H9 (cell line): ENCODE measurements at regions not wholly inside any gene's neighbourhood (a gene's known extent, or its start where the extent isn't known, plus 50 kb on each side); places are given as distances from the start of the nearest gene placed in this dataset.

Experiments used
- DNase-seq: peaks from one replicate; pipeline ENCODE4 v3.0.0-alpha.2; 2017
- H2AFZ ChIP-seq: one replicate; pipeline ENCODE4 v1.6.1; 2013; ENCODE audit warnings: mild to moderate bottlenecking, low read length, control low read depth, moderate library complexity
- H2AK5ac ChIP-seq: 2 replicates; pipeline ENCODE4 v1.6.1; 2013; ENCODE audit warnings: low read length, control low read depth, mixed read lengths; ENCODE audit not compliant: insufficient read length
- H2BK120ac ChIP-seq: one replicate; pipeline ENCODE4 v1.6.1; 2013; ENCODE audit warnings: low read depth, mild to moderate bottlenecking, low read length, control low read depth, inconsistent platforms; ENCODE audit not compliant: poor library complexity, severe bottlenecking
- H2BK12ac ChIP-seq: 2 replicates; pipeline ENCODE4 v1.6.1; 2013; ENCODE audit warnings: low read length, control low read depth, mixed read lengths, low read depth; ENCODE audit not compliant: insufficient read length
- H2BK15ac ChIP-seq: 2 replicates; pipeline ENCODE4 v1.6.1; 2013; ENCODE audit warnings: low read depth, low read length, control low read depth
- H2BK20ac ChIP-seq: one replicate; pipeline ENCODE4 v1.6.1; 2013; ENCODE audit warnings: low read depth, mild to moderate bottlenecking, low read length, control low read depth, inconsistent platforms; ENCODE audit not compliant: poor library complexity, severe bottlenecking
- H2BK5ac ChIP-seq: 2 replicates; pipeline ENCODE4 v1.6.1; 2013; ENCODE audit warnings: low read length, control low read depth, mixed read lengths; ENCODE audit not compliant: insufficient read length
- H3K14ac ChIP-seq: 2 replicates; pipeline ENCODE4 v1.6.1; 2013; ENCODE audit warnings: low read length, control low read depth; ENCODE audit not compliant: insufficient read depth
- H3K18ac ChIP-seq: 2 replicates; pipeline ENCODE4 v1.6.1; 2013; ENCODE audit warnings: low read depth, mild to moderate bottlenecking, mixed read lengths, low read length, control low read depth; ENCODE audit not compliant: insufficient read length
- H3K23ac ChIP-seq: 2 replicates; pipeline ENCODE4 v1.6.1; 2013; ENCODE audit warnings: low read length, control low read depth, mixed read lengths, low read depth; ENCODE audit not compliant: insufficient read length
- H3K23me2 ChIP-seq: 2 replicates; pipeline ENCODE4 v1.6.1; 2013; ENCODE audit warnings: low read depth, mild to moderate bottlenecking, mixed read lengths, low read length, control low read depth; ENCODE audit not compliant: insufficient read length, poor library complexity, severe bottlenecking
- H3K27ac ChIP-seq: 2 replicates; pipeline ENCODE4 v1.5.1; 2013; ENCODE audit warnings: low read length, control low read depth, mixed read lengths, low read depth; ENCODE audit not compliant: insufficient read length
- H3K27me3 ChIP-seq: 2 replicates; pipeline ENCODE4 v1.6.1; 2013; ENCODE audit warnings: low read length, control low read depth, inconsistent platforms; ENCODE audit not compliant: insufficient read depth
- H3K4ac ChIP-seq: 2 replicates; pipeline ENCODE4 v1.6.1; 2013; ENCODE audit warnings: low read depth, mild to moderate bottlenecking, control low read depth, inconsistent platforms, low read length, moderate library complexity
- H3K4me1 ChIP-seq: 2 replicates; pipeline ENCODE4 v1.6.1; 2013; ENCODE audit warnings: low read length, control low read depth, inconsistent platforms; ENCODE audit not compliant: insufficient read depth
- H3K4me2 ChIP-seq: 2 replicates; pipeline ENCODE4 v1.6.1; 2013; ENCODE audit warnings: low read length, control low read depth, mixed read lengths; ENCODE audit not compliant: insufficient read length, insufficient read depth
- H3K56ac ChIP-seq: 2 replicates; pipeline ENCODE4 v1.6.1; 2013; ENCODE audit warnings: low read depth, mild to moderate bottlenecking, mixed read lengths, low read length, control low read depth; ENCODE audit not compliant: insufficient read length
- H3K79me1 ChIP-seq: 2 replicates; pipeline ENCODE4 v1.6.1; 2013; ENCODE audit warnings: low read depth, mild to moderate bottlenecking, moderate library complexity, low read length, control low read depth, inconsistent platforms; ENCODE audit not compliant: insufficient read depth, poor library complexity, severe bottlenecking
- H3K79me2 ChIP-seq: 2 replicates; pipeline ENCODE4 v1.6.1; 2013; ENCODE audit warnings: low read length, control low read depth, inconsistent platforms; ENCODE audit not compliant: insufficient read depth
- H3K9ac ChIP-seq: 2 replicates; pipeline ENCODE4 v1.6.1; 2013; ENCODE audit warnings: low read length, control low read depth, mixed read lengths; ENCODE audit not compliant: insufficient read length; ENCODE audit errors: extremely low read depth
- H3K9me3 ChIP-seq: one replicate; pipeline ENCODE4 v1.6.1; 2013; ENCODE audit warnings: low read depth, low read length, inconsistent platforms; ENCODE audit not compliant: control insufficient read depth
- H3T11ph ChIP-seq: one replicate; pipeline ENCODE4 v1.6.1; 2013; ENCODE audit warnings: mild to moderate bottlenecking, low read length, control low read depth, inconsistent platforms
- H4K20me1 ChIP-seq: one replicate; pipeline ENCODE4 v1.6.1; 2013; ENCODE audit not compliant: control insufficient read depth, insufficient read length, insufficient read depth
- H4K5ac ChIP-seq: 2 replicates; pipeline ENCODE4 v1.6.1; 2013; ENCODE audit warnings: low read depth, mild to moderate bottlenecking, mixed read lengths, low read length, control low read depth; ENCODE audit not compliant: insufficient read length
- H4K8ac ChIP-seq: replicated peaks from 2 replicates; pipeline ENCODE4 v1.6.1; 2013; ENCODE audit warnings: low read length, control low read depth, mixed read lengths, low read depth; ENCODE audit not compliant: insufficient read length
- H4K91ac ChIP-seq: 2 replicates; pipeline ENCODE4 v1.6.1; 2013; ENCODE audit warnings: low read depth, mild to moderate bottlenecking, moderate library complexity, mixed read lengths, low read length, control low read depth; ENCODE audit not compliant: insufficient read length
- H3K27ac Mint-ChIP-seq, 3 experiments: 2 replicates in 2 of 3; 3 replicates in 1 of 3; pipeline ENCODE4 v1.8.0; 2020 to 2021; ENCODE audit warnings: mixed read lengths in 3 of 3, mild to moderate bottlenecking in 1 of 3, moderate library complexity in 1 of 3
- H3K27me3 Mint-ChIP-seq: 2 replicates; pipeline ENCODE4 v1.8.0; 2021; ENCODE audit warnings: low read depth, mild to moderate bottlenecking, moderate library complexity, mixed read lengths
- H3K36me3 Mint-ChIP-seq, 3 experiments: 2 replicates in 2 of 3; 3 replicates in 1 of 3; pipeline ENCODE4 v1.8.0; 2020 to 2021; ENCODE audit warnings: low read depth in 3 of 3, mixed read lengths in 3 of 3; ENCODE audit not compliant: insufficient read depth in 1 of 3
- H3K4me1 Mint-ChIP-seq, 2 experiments: 2 replicates each; pipeline ENCODE4 v1.8.0; 2020; ENCODE audit warnings: mixed read lengths in 2 of 2
- H3K4me3 Mint-ChIP-seq, 2 experiments: 2 replicates in 1 of 2; 3 replicates in 1 of 2; pipeline ENCODE4 v1.8.0; 2020 to 2021; ENCODE audit warnings: mild to moderate bottlenecking in 2 of 2, mixed read lengths in 2 of 2, moderate library complexity in 1 of 2
- H3K9me3 Mint-ChIP-seq, 2 experiments: 2 replicates in 1 of 2; 3 replicates in 1 of 2; pipeline ENCODE4 v1.8.0; 2020; ENCODE audit warnings: mild to moderate bottlenecking in 2 of 2, mixed read lengths in 2 of 2, moderate library complexity in 1 of 2
- CTCF ChIP-seq: fragments of 200-600 bp; sonication (generic); conservative IDR thresholded peaks from 3 replicates; pipeline ENCODE4 v1.8.0; 2021; ENCODE audit warnings: antibody characterized with exemption, mild to moderate bottlenecking
- WGBS: extraction: QIAGEN DNeasy Blood & Tissue Kit; methylation state at CpG from one replicate; pipeline ENCODE4 v1.1.7; 2013; ENCODE audit warnings: missing lambda C conversion rate, low lambda C conversion rate, mixed read lengths; ENCODE audit not compliant: insufficient read length; ENCODE audit errors: extremely low coverage; 5-methylcytosine and 5-hydroxymethylcytosine counted together

- Histone ChIP-seq H3K14ac (no peak overlapping the region; the same call in 1 of the 2 replicates), H2AK5ac (no peak overlapping the region), H3K9ac (no peak overlapping the region), H2BK20ac (no peak overlapping the region), H3K23me2 (no peaks in the 10 kb centered on the region), H3K79me2 (no peaks in the 10 kb centered on the region), H3K27ac (no peak overlapping the region), H3K4me1 (no peaks in the 10 kb centered on the region), H3T11ph (no peak overlapping the region), H4K91ac (no peak overlapping the region), H2BK120ac (no peak overlapping the region), H3K4ac (no peak overlapping the region), H2AFZ (no peak overlapping the region), H3K23ac (no peak overlapping the region), H4K8ac (no peak overlapping the region), H3K56ac (no peak overlapping the region), H3K18ac (no peak overlapping the region), H2BK15ac (no peak overlapping the region), H3K27me3 (no peaks in the 10 kb centered on the region), H3K79me1 (no peaks in the 10 kb centered on the region), H3K9me3 (no peaks in the 10 kb centered on the region), H4K20me1 (no peaks in the 10 kb centered on the region), H4K5ac (no peak overlapping the region), H2BK5ac (no peak overlapping the region), H2BK12ac (no peak overlapping the region), H3K4me2 (no peak overlapping the region)
- H3K9me3 Mint-ChIP-seq: no peaks in the 10 kb centered on the region; a peak in 2 of 5 replicates
- peaks cover 5 to 8% of the 10 kb centered on the region in 2 experiments for H3K4me1 Mint-ChIP-seq
- no peak overlapping the region; a peak in 1 of 5 replicates for H3K4me3 Mint-ChIP-seq
- no peak overlapping the region for H3K27ac Mint-ChIP-seq
- no peak for DNase-seq
- no CpG with 5 or more reads among the region's 20 CpGs for WGBS
- TF ChIP-seq CTCF: no peak
- peaks cover 2% of the 10 kb centered on the region for H3K27me3 Mint-ChIP-seq
- peaks cover 0 to 1% (median 0%) of the 10 kb centered on the region in 3 experiments; a peak in 1 of 7 replicates for H3K36me3 Mint-ChIP-seq
Measured at GRCh38 chr12:131471271-131471905, 239.5 kb upstream of the SFSWAP start.
